ENCODE measurements at regions not wholly inside any gene's neighbourhood (a gene's known extent, or its start where the extent isn't known, plus 50 kb on each side); places are given as distances from the start of the nearest gene placed in this dataset.
"Not testable (repeated sequence)": the region's sequence is repeated elsewhere in the genome, so short reads cannot be mapped to it uniquely, and the experiment has no call there.

GRCh38 chr2:13826314-13826853, 806.1 kb upstream of the LRATD1 start:
- Histone ChIP-seq H3K27ac (replicated peaks) (no peak overlapping the region), H3K4me3 (replicated peaks; ENCODE audit: insufficient read depth, low read length) (no peak overlapping the region), H3K27me3 (ENCODE audit: insufficient read depth, poor library complexity, severe bottlenecking) (no peaks in the 10 kb centered on the region)
- TF ChIP-seq GABPA (IDR thresholded peaks at IDR 0.05; ENCODE audit: low read depth) (no peak), CTCF (IDR thresholded peaks at IDR 0.05; ENCODE audit: insufficient read depth, low read length) (no peak), SPI1 (IDR thresholded peaks at IDR 0.05; ENCODE audit: borderline replicate concordance, low read depth) (no peak), POLR2AphosphoS5 (IDR thresholded peaks at IDR 0.05; ENCODE audit: low read depth) (no peak), REST (IDR thresholded peaks at IDR 0.05; ENCODE audit: insufficient replicate concordance, low read depth) (no peak)
- no peak for DNase-seq (ENCODE audit: low read depth in 1 of 2, low spot score in 1 of 2)

GRCh38 chr2:13858626-13859025, 773.9 kb upstream of the LRATD1 start:
- Histone ChIP-seq H3K4me3 (replicated peaks; ENCODE audit: insufficient read depth, low read length) (no peak overlapping the region), H3K27me3 (ENCODE audit: insufficient read depth, poor library complexity, severe bottlenecking) (no peaks in the 10 kb centered on the region), H3K27ac (replicated peaks) (no peak overlapping the region)
- no peak for DNase-seq (ENCODE audit: low read depth in 1 of 2, low spot score in 1 of 2)
- TF ChIP-seq REST (IDR thresholded peaks at IDR 0.05; ENCODE audit: insufficient replicate concordance, low read depth) (no peak), POLR2AphosphoS5 (IDR thresholded peaks at IDR 0.05; ENCODE audit: low read depth) (no peak), SPI1 (IDR thresholded peaks at IDR 0.05; ENCODE audit: borderline replicate concordance, low read depth) (no peak), CTCF (IDR thresholded peaks at IDR 0.05; ENCODE audit: insufficient read depth, low read length) (no peak), GABPA (IDR thresholded peaks at IDR 0.05; ENCODE audit: low read depth) (no peak)

GRCh38 chr2:13868275-13868674, 764.2 kb upstream of the LRATD1 start:
- H3K27ac ChIP-seq (replicated peaks); H3K27me3 ChIP-seq (ENCODE audit: insufficient read depth, poor library complexity, severe bottlenecking); H3K4me3 ChIP-seq (replicated peaks; ENCODE audit: insufficient read depth, low read length); DNase-seq (ENCODE audit: low read depth in 1 of 2, low spot score in 1 of 2): not testable (repeated sequence)

GRCh38 chr2:13876491-13877037, 756.0 kb upstream of the LRATD1 start:
- no peak overlapping the region for H3K27ac ChIP-seq (replicated peaks)
- H3K4me3 ChIP-seq (replicated peaks; ENCODE audit: insufficient read depth, low read length): no peak overlapping the region
- no peak for DNase-seq (ENCODE audit: low read depth in 1 of 2, low spot score in 1 of 2)
- H3K27me3 ChIP-seq (ENCODE audit: insufficient read depth, poor library complexity, severe bottlenecking): no peaks in the 10 kb centered on the region
- TF ChIP-seq CTCF (IDR thresholded peaks at IDR 0.05; ENCODE audit: insufficient read depth, low read length): no peak
- no peak for TF ChIP-seq POLR2AphosphoS5 (IDR thresholded peaks at IDR 0.05; ENCODE audit: low read depth)
- no peak for TF ChIP-seq GABPA (IDR thresholded peaks at IDR 0.05; ENCODE audit: low read depth)
- TF ChIP-seq REST (IDR thresholded peaks at IDR 0.05; ENCODE audit: insufficient replicate concordance, low read depth): no peak
- TF ChIP-seq SPI1 (IDR thresholded peaks at IDR 0.05; ENCODE audit: borderline replicate concordance, low read depth): no peak
